ENCODE measurements at regions not wholly inside any gene's neighbourhood (a gene's known extent, or its start where the extent isn't known, plus 50 kb on each side); places are given as distances from the start of the nearest gene placed in this dataset.

- DNase-seq, result peak in 3 of 5 experiments; percentile 41 to 61 (median 51)
These were observed 94.0 kb upstream of the ZMIZ1 start for GRCh38 chr10:78974617-78975317.

DNA sequence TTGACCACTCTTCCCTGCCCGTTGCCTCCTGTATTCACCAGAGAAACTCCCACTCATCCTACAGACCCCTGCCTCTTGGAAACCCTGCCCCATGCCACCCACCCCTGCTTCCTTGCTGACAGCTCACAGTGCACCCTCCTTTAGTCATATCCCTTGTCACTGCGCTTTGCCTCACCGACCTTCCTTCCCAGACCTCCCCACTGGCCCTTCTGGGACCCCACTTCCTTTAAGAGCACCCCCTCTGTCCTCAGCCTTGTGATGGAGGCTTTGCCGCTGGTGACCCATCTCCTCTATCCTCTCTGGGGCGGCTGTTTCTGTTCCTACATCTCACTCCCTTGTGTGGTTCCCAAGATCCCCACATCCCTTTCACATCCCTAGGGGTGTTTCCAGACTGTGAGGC, 92.8 kb upstream of the ZMIZ1 start:
- DNase-seq, result no peak

GRCh38 chr10:78976825-78977755, 91.7 kb upstream of the ZMIZ1 start:
- DNase-seq, result no peak

- DNase-seq, result no peak
These were observed 88.8 kb upstream of the ZMIZ1 start for GRCh38 chr10:78979938-78980337.

DNA sequence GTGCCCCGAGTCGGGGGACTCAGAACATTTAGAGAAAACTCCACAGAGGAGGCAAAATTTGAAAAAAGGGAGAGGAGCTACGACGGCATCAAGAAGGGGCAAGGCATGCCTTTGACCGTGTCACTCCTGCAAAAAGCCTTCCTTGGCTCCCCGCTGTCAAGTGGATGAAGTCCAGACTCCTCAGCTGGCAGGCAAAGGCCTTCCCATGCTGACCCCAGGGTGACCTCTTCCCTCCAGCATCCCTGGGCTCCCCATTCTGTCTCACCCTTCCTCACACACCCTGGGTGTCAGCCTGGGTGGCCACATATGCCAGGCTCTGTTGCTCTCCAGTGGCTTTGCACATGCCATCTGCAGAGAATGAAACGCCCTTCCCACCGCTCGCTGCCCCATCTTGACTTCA, 88.4 kb upstream of the ZMIZ1 start:
- DNase-seq, result no peak

DNA sequence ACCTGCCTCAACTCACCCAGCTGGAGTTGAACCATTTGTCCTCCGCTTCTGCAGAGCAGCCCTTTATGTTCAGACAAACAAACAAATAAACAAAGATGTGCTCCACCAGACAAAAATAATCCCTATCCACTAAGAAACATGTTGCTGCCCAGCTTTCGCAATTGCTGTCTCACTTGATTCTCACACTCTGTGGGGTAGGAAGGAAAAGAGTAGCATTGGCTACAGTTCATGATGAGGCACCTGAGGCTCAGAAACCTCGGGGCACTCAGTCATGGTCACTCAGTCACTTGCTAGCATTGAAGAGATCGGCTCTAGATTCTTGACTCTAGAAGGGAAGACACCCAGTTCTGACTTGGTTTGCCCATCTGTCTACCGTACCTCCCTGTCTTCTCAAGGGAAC, 88.0 kb upstream of the ZMIZ1 start:
- DNase-seq, result no peak

DNA sequence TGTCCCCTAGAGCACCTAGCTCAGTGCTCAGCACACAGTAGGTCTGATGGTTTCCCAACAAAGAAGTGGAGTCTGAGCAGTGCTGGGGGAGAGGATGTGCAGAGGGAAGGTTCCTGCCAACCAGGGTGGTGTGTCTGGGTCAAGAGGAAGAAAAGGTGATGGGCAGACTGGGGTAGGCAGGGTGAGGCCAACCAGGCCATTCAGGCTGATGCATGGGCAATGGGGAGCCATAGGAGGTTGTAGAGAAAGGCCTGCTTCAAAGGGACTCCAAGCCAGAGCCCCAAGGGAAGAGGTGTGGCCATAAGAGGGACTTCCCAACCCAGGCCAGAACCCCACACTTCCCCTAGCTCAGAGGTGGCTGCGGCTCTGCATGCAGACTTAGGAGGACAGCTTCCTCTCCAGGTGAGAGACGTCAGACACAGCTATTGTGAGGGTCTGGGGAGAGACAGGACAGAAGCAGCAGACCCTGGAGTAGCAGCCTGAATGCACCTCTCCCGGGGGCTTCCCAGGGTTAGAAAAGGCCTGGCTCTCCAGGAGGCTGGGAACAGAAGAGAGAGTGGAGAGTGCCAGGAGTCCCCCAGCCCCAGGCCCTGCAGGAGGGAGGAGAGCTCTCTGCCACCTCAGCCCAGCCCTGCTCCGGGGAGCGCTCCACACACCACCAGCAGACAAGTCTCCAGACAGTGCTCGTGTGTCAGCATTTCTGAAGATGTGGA, 87.4 kb upstream of the ZMIZ1 start:
- peak in 1 of 5 experiments; percentile 45 for DNase-seq

DNA sequence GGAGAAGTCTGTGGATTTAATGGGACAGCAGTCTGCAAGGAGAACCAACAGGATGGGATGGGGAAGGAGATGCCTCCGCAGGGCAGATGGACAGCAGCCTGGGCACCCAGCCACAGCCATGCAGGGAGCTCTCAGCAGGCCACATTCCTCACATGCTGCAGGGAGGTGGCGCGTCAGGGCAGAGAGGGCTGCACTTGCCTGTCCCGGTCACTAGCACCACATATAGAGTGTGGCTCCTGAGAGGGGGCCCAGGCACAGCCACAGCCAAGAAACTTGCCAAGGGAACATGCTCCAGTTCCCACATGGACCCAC, 86.8 kb upstream of the ZMIZ1 start:
- DNase-seq, result no peak

GRCh38 chr10:78982726-78983125, 86.0 kb upstream of the ZMIZ1 start:
- DNase-seq, result no peak

GRCh38 chr10:78983608-78984007, 85.2 kb upstream of the ZMIZ1 start:
- no peak for DNase-seq

DNA sequence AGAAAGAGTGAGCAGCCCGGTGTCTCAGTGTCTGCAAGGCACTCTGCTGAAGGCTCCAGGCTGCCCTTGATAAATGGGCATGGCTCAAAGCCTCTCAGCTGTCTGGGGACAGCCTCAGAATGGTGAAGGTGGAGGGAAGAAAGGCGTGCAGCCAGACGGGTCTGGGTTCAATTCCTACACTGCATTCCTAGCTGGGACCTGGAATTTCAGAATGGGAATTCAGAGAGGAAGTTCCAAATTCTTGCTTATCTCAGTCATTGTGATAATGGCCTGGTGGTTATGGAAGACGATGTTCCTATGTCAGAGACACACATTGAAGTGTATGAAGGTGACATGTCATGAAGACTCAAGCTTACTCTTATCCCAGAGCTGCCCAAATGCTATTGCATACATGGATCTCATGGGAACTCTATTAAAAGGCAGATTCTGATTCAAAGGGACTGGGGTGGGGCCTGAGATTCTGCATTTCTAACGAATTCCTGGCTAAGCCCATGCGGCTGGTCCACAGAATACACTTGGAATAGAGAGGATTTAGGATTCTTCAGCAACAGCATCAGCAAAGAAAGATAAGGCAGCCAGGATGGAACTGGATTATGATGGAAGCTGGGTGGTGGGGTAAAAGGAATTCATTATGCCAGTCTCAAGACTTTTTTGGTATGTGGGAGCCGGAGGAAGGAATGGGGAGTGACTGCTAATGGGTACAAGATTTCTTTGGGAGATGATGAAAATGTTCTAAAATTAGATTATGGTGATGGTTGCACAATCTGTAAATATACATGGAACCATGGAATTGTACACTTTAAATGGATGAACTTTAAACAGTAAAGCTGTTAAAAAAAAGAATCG, 82.6 kb upstream of the ZMIZ1 start:
- DNase-seq, result no peak

DNA sequence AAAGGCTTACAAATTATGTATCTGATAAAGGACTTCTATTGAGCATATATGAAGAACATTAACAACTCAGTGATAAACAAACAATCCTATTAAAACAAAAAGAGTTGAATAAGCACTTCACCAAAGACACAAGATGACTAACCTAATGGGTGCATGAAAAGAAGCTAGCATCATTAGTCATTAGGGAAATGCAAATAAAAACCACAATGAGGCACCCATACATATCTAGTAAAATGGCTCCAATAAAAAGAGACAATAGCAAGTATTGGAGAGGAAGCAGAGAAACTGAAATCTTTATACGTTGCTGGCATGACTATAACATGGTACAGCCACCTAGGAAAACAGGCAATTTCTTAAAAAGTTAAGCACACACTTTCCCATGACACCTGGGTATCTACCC, 77.6 kb upstream of the ZMIZ1 start:
- DNase-seq, result peak in 1 of 5 experiments; percentile 34

DNA sequence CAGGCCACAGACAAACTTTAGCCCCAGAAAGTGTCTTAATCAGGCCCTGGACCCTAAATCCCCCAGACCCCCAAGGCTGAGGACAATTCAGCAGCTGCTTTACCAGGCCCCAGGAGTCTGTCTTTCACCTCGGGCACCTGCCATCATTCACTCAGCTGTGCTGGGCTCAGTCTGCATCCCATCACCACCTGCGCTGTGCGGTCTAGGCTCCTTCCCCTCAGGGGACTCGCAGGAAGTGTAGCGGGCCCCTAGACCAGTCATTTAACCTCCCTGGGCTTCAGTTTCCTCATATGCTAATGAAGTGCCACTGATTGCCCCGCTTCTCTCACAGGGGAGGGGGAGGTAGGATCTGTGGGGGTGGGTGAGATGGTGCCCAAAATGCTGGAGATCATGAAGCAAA, 76.4 kb upstream of the ZMIZ1 start:
- peak in 1 of 5 experiments; percentile 47 for DNase-seq

DNA sequence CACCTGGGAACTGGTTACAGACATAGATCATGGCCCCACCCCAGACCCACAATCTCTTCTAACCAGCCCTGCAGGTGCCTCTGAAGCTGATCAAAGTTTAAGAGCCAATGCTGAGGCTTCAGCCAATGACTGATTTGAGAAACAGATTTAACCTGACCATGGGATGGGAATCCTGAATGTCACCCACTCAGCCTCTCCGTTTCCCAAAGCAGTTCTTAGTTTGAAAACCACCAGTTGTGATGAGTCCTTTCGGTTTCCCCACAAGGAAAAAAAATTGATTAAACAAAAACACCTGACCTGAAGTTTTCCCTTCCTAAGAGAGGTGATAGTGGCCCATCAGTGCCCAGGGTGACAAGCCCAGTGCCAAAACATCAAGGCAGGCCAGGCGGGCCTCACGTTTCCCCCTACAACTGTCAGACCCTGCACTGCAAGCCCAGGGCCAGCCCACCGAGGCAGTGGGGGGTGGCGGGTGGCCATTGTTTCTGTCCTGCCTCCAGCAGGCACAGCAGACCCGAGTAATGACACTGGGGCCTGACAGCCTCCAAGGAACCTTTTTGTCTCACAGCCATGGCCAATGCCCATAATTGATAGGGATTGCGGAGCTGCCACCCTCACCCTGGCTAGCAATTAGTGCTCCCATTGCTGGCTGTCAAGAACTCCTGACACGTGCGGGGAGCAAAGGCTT, 75.4 kb upstream of the ZMIZ1 start:
- no peak for DNase-seq

DNA sequence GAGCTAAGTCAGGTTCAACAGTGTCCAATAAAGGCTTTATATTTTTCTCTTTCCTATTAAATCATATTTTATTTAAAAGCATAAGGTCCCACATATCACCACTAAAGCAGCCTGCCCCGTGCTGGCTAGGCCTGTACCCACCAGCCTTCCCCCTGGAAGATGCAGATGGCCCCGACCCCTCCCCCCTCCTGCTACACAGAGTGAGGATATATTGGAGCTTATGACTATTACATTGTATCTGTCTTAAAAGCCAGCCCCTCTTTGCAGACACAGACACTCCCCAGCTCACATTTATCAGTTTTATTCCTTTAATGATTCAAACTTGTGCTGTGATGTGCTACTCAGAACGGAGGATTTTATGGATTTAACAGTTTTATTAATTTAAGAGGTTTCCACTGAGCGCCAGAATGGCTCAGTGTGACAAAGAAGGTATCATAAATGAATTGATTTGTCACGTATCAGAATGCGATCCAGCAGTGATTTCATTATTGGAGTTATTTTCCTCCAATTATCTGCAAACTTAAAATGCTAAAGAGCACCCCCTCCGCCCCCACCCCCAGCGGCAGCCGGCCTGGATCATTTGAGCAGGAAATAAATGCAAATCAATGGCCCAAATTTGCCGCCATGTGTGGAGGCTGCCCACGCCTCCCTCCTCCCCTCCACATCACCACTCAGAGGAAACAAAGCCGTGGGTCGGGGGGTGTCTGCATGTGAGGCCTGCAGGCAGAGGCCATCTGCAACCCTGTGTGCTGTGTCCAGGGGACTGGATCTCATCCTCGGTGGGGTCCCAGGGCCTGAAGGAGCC, 72.6 kb upstream of the ZMIZ1 start:
- no peak for DNase-seq

- DNase-seq, result no peak
These were observed 72.0 kb upstream of the ZMIZ1 start for GRCh38 chr10:78996792-78997129.

- DNase-seq, result no peak
These were observed 70.8 kb upstream of the ZMIZ1 start for GRCh38 chr10:78997635-78998618.

DNA sequence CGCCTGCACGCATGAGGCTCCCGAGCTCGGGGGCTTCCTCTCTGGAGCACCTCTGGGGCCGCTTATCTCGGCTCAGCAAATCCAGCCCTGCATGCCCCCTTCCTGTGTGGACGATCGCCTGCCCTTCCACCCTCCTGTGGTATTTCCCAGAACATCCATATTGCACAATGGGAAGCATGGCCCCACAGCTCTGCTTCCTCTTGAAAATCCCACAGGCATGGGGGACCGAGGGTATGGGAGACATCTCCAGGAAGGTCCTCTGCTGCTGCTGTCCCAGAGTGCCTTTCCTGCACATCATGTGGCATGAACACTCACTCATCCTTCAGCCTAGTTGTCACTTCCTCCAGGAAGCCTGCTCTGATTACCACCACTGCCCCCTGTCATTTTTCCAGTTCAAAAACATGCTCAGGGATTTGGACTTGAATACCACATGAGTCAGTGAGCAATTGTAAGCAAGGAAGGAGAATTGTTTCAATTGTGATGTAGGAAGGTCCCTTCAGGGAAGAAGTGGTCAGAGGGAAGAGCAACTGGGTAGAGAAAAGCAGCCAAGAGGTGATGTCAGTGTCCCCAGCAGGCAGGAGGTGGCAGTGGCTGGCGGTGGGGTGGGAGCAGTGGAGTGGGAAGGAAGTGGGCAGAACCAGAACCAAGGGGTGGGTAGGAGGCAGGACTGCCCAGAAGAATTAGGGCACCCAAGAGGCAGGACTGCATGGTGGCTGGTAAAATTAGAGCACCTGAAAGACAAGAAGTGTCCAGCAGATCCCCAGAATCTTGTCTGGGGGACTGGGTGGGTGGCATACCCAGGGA, 67.5 kb upstream of the ZMIZ1 start:
- no peak for DNase-seq

- no peak for DNase-seq
These were observed 66.4 kb upstream of the ZMIZ1 start for GRCh38 chr10:79002336-79002735.
